HepG2 (cell line): ENCODE measurements at regions not wholly inside any gene's neighbourhood (a gene's known extent, or its start where the extent isn't known, plus 50 kb on each side); places are given as distances from the start of the nearest gene placed in this dataset.

Source experiments
- MAF1 ChIP-seq: sonication (generic); formaldehyde crosslinking; IDR thresholded peaks from 2 replicates; pipeline ENCODE4 v1.5.0; 2020; ENCODE audit warnings: missing genetic modification reagents, borderline replicate concordance
- NFKBIZ ChIP-seq: IDR thresholded peaks from 2 replicates; pipeline ENCODE4 v1.6.1; 2018; ENCODE audit warnings: missing genetic modification reagents, missing compliant biosample characterization
- NR2F2 ChIP-seq: IDR thresholded peaks from 2 replicates; pipeline ENCODE4 v1.6.1; 2012; ENCODE audit warnings: low read depth, inconsistent platforms, borderline replicate concordance
- SMAD3 ChIP-seq: sonication (generic); formaldehyde crosslinking; IDR thresholded peaks from 2 replicates; pipeline ENCODE4 v1.4.0; 2020; ENCODE audit warnings: missing genetic modification reagents
- SP2 ChIP-seq: sonication (generic); formaldehyde crosslinking; IDR thresholded peaks from 2 replicates; pipeline ENCODE4 v1.5.1; 2020; ENCODE audit warnings: mild to moderate bottlenecking, missing genetic modification reagents
- TF ChIP-seq, protein P1 (sequence below): sonication (generic); formaldehyde crosslinking; IDR thresholded peaks from 2 replicates; pipeline ENCODE4 v1.4.0; 2020; ENCODE audit warnings: missing genetic modification reagents
- TF ChIP-seq, protein P2 (sequence below): conservative IDR thresholded peaks from 2 replicates; pipeline ENCODE4 v1.6.1; 2018; ENCODE audit warnings: missing genetic modification reagents
- TF ChIP-seq, protein P3 (sequence below): sonication (generic); formaldehyde crosslinking; IDR thresholded peaks from 2 replicates; pipeline ENCODE4 v1.9.0; 2021; ENCODE audit warnings: missing genetic modification reagents, mild to moderate bottlenecking, borderline replicate concordance
- TF ChIP-seq, protein P4 (sequence below): sonication (generic); formaldehyde crosslinking; IDR thresholded peaks from 2 replicates; pipeline ENCODE4 v1.5.0; 2020; ENCODE audit warnings: mild to moderate bottlenecking, missing genetic modification reagents, moderate library complexity

DNA sequence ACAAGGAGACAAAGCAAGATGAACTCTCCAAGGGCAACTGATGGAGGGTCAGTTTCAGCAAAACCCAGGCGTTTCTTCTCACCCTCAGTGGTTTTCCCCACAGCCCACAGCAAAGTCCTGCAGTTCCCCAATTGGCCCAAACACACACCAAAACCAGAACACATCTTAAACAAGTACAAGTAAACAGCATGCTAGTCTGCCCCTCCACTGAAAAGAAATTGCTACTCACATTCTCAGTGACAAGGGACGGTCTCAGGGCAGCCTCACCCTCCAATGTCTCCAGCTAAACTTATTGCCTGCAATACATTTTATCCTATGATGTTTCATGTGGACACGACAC lies 300.6 kb upstream of the IRX3 start:
- no peak for TF ChIP-seq SMAD3 (CRISPR knock-in tag)
- TF ChIP-seq, protein P1, sequence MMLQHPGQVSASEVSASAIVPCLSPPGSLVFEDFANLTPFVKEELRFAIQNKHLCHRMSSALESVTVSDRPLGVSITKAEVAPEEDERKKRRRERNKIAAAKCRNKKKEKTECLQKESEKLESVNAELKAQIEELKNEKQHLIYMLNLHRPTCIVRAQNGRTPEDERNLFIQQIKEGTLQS (CRISPR knock-in tag) = no peak
- TF ChIP-seq NR2F2 = no peak
- TF ChIP-seq, protein P2, sequence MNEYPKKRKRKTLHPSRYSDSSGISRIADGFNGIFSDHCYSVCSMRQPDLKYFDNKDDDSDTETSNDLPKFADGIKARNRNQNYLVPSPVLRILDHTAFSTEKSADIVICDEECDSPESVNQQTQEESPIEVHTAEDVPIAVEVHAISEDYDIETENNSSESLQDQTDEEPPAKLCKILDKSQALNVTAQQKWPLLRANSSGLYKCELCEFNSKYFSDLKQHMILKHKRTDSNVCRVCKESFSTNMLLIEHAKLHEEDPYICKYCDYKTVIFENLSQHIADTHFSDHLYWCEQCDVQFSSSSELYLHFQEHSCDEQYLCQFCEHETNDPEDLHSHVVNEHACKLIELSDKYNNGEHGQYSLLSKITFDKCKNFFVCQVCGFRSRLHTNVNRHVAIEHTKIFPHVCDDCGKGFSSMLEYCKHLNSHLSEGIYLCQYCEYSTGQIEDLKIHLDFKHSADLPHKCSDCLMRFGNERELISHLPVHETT = no peak
- no peak for TF ChIP-seq SP2 (CRISPR knock-in tag)
- no peak for TF ChIP-seq MAF1 (CRISPR knock-in tag)
- TF ChIP-seq, protein P3, sequence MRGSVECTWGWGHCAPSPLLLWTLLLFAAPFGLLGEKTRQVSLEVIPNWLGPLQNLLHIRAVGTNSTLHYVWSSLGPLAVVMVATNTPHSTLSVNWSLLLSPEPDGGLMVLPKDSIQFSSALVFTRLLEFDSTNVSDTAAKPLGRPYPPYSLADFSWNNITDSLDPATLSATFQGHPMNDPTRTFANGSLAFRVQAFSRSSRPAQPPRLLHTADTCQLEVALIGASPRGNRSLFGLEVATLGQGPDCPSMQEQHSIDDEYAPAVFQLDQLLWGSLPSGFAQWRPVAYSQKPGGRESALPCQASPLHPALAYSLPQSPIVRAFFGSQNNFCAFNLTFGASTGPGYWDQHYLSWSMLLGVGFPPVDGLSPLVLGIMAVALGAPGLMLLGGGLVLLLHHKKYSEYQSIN (CRISPR knock-in tag) = no peak
- TF ChIP-seq, protein P4, sequence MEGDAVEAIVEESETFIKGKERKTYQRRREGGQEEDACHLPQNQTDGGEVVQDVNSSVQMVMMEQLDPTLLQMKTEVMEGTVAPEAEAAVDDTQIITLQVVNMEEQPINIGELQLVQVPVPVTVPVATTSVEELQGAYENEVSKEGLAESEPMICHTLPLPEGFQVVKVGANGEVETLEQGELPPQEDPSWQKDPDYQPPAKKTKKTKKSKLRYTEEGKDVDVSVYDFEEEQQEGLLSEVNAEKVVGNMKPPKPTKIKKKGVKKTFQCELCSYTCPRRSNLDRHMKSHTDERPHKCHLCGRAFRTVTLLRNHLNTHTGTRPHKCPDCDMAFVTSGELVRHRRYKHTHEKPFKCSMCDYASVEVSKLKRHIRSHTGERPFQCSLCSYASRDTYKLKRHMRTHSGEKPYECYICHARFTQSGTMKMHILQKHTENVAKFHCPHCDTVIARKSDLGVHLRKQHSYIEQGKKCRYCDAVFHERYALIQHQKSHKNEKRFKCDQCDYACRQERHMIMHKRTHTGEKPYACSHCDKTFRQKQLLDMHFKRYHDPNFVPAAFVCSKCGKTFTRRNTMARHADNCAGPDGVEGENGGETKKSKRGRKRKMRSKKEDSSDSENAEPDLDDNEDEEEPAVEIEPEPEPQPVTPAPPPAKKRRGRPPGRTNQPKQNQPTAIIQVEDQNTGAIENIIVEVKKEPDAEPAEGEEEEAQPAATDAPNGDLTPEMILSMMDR (CRISPR knock-in tag) = no peak
- no peak for TF ChIP-seq NFKBIZ (CRISPR knock-in tag)
